GM13977 (cell line): ENCODE measurements at regions not wholly inside any gene's neighbourhood (a gene's known extent, or its start where the extent isn't known, plus 50 kb on each side); places are given as distances from the start of the nearest gene placed in this dataset.

Source experiments
- DNase-seq: peaks from one replicate; pipeline ENCODE4 v3.0.0; 2012; ENCODE audit warnings: low spot score
- in situ Hi-C: fragments of 300-500 bp; cut with MboI; formaldehyde crosslinking; loops from one replicate; pipeline ENCODE4 v1.12.0; 2022; ENCODE audit warnings: low sequenced_read_pairs, low pct_unique_long_range_greater_than_20kb, mixed read lengths, inconsistent platforms; ENCODE audit not compliant: unreplicated experiment
- TF ChIP-seq, protein P1 (sequence below): IDR thresholded peaks from 2 replicates; pipeline ENCODE4 v1.5.1; 2012; ENCODE audit warnings: mild to moderate bottlenecking, control low read depth; ENCODE audit not compliant: insufficient read depth; ENCODE audit errors: extremely low read depth, missing control alignments

DNA sequence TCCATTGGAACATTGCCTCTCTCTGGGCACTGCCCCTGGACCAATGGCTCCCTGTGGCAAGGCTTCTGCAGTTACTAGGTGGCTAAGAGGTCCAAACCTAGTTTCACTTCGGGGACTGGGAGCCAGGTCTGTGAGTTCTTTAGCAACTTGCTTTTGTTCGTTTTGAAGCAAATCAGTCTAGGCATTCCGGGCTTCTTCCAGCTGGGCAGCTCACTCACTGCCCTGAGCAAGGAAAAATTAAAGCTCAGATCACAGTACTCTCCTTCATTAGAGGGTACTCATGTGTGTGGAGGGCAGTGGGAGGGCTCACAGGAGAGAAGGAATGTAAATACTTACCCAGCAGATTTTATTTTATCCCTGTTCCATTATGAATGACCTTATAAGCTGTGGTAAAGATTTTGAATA lies 80.3 kb downstream of the SPP2 start:
- DNase-seq, result no peak
- TF ChIP-seq, protein P1, sequence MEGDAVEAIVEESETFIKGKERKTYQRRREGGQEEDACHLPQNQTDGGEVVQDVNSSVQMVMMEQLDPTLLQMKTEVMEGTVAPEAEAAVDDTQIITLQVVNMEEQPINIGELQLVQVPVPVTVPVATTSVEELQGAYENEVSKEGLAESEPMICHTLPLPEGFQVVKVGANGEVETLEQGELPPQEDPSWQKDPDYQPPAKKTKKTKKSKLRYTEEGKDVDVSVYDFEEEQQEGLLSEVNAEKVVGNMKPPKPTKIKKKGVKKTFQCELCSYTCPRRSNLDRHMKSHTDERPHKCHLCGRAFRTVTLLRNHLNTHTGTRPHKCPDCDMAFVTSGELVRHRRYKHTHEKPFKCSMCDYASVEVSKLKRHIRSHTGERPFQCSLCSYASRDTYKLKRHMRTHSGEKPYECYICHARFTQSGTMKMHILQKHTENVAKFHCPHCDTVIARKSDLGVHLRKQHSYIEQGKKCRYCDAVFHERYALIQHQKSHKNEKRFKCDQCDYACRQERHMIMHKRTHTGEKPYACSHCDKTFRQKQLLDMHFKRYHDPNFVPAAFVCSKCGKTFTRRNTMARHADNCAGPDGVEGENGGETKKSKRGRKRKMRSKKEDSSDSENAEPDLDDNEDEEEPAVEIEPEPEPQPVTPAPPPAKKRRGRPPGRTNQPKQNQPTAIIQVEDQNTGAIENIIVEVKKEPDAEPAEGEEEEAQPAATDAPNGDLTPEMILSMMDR, result no peak
- in situ Hi-C loops, result loop anchor here (10.0 kb wide), 2 partner anchors 154 to 364 kb away; partner anchors contain the start of gene ARL4C

DNA sequence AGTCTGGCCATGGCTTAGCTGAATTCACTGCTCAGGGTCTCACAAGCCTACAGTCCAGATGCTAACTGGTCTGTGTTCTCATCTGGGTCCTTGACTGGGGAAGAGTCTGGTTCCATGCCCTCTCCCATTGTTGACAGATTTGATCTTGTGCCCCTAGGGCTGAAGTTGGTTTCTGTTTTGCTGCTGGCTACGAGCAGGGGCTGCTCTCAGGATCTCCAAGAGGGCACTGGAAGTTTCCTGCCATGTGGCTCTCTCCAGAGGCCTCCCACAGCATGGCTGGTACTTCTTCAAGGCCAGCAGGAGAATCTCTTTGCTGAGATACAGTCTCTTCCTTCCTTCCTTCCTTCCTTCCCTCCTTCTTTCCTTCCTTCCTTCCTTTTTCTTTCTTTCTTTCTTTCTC lies 78.1 kb downstream of the SPP2 start:
- in situ Hi-C loops, result no loop called here
- no peak for DNase-seq
- TF ChIP-seq, protein P1, result no peak
